ENCODE measurements at regions not wholly inside any gene's neighbourhood (a gene's known extent, or its start where the extent isn't known, plus 50 kb on each side); places are given as distances from the start of the nearest gene placed in this dataset.

GRCh38 chr14:29465095-29465494 is 462.6 kb downstream of the PRKD1 start:
- no peak for DNase-seq

GRCh38 chr14:29475641-29476040 is 452.0 kb downstream of the PRKD1 start:
- DNase-seq = no peak

GRCh38 chr14:29486132-29486531 is 441.5 kb downstream of the PRKD1 start:
- DNase-seq = no peak

- no peak for DNase-seq
These were observed 437.7 kb downstream of the PRKD1 start for GRCh38 chr14:29489911-29490425.

- no peak for DNase-seq
These were observed 433.8 kb downstream of the PRKD1 start for GRCh38 chr14:29493849-29494248.

GRCh38 chr14:29494312-29494711 is 433.3 kb downstream of the PRKD1 start:
- no peak for DNase-seq

GRCh38 chr14:29503903-29504302 is 423.7 kb downstream of the PRKD1 start:
- DNase-seq = no peak

- no peak for DNase-seq
These were observed 409.3 kb downstream of the PRKD1 start for GRCh38 chr14:29518335-29518734.

- DNase-seq = peak; percentile 25
These were observed 406.0 kb downstream of the PRKD1 start for GRCh38 chr14:29521526-29522137.
